MM.1S (cell line): ENCODE measurements at regions not wholly inside any gene's neighbourhood (a gene's known extent, or its start where the extent isn't known, plus 50 kb on each side); places are given as distances from the start of the nearest gene placed in this dataset.

Experiments
- DNase-seq: peaks from one replicate; pipeline ENCODE4 v3.0.0-alpha.2; 2015
- H2AFZ ChIP-seq: fragments of 300-600 bp; sonication (generic); 2 replicates; pipeline ENCODE4 v1.6.0; 2016; ENCODE audit warnings: antibody characterized with exemption, low read length
- H3F3A ChIP-seq: fragments of 300-600 bp; sonication (generic); 2 replicates; pipeline ENCODE4 v1.6.1; 2016; ENCODE audit warnings: mild to moderate bottlenecking, antibody characterized with exemption, low read length, moderate library complexity, mixed read lengths; ENCODE audit not compliant: insufficient read depth
- H3K27ac ChIP-seq: fragments of 300-600 bp; sonication (generic); 2 replicates; pipeline ENCODE4 v1.5.1; 2016; ENCODE audit warnings: mild to moderate bottlenecking, low read length
- H3K27me3 ChIP-seq: fragments of 300-600 bp; sonication (generic); replicated peaks from 2 replicates; pipeline ENCODE4 v1.6.0; 2016; ENCODE audit warnings: low read length; ENCODE audit not compliant: insufficient read depth
- H3K36me3 ChIP-seq: fragments of 300-600 bp; sonication (generic); replicated peaks from 2 replicates; pipeline ENCODE4 v1.6.1; 2016; ENCODE audit warnings: mild to moderate bottlenecking, low read length, mixed read lengths; ENCODE audit not compliant: insufficient read depth
- H3K4me1 ChIP-seq: fragments of 300-600 bp; sonication (generic); 2 replicates; pipeline ENCODE4 v1.6.1; 2016; ENCODE audit warnings: low read length, mixed read lengths
- H3K4me2 ChIP-seq: fragments of 300-600 bp; sonication (generic); 2 replicates; pipeline ENCODE4 v1.6.0; 2016; ENCODE audit warnings: low read depth, low read length
- H3K4me3 ChIP-seq: fragments of 300-600 bp; sonication (generic); 2 replicates; pipeline ENCODE4 v1.5.1; 2016; ENCODE audit warnings: low read length, mixed read lengths
- H3K79me2 ChIP-seq: fragments of 300-600 bp; sonication (generic); 2 replicates; pipeline ENCODE4 v1.6.1; 2016; ENCODE audit warnings: mixed run types, low read length, mixed read lengths
- H3K9ac ChIP-seq: fragments of 300-600 bp; sonication (generic); 2 replicates; pipeline ENCODE4 v1.6.1; 2016; ENCODE audit warnings: low read length, mixed read lengths
- H3K9me2 ChIP-seq: fragments of 300-600 bp; sonication (generic); replicated peaks from 2 replicates; pipeline ENCODE4 v1.6.1; 2016; ENCODE audit warnings: mild to moderate bottlenecking, low read length, mixed read lengths; ENCODE audit not compliant: insufficient read depth
- H3K9me3 ChIP-seq: fragments of 300-600 bp; sonication (generic); replicated peaks from 2 replicates; pipeline ENCODE4 v1.6.1; 2016; ENCODE audit warnings: mild to moderate bottlenecking, low read length, mixed read lengths; ENCODE audit not compliant: insufficient read depth
- H4K20me1 ChIP-seq: fragments of 300-600 bp; sonication (generic); 2 replicates; pipeline ENCODE4 v1.6.1; 2016; ENCODE audit warnings: mild to moderate bottlenecking, low read length, moderate library complexity, mixed read lengths; ENCODE audit not compliant: insufficient read depth
- EZH2 ChIP-seq: fragments of 300-600 bp; sonication (generic); optimal IDR thresholded peaks from 2 replicates; pipeline ENCODE3; 2017; ENCODE audit warnings: low read depth, mild to moderate bottlenecking, antibody characterized with exemption, low read length, mixed read lengths
- EZH2phosphoT487 ChIP-seq: fragments of 300-600 bp; sonication (generic); IDR thresholded peaks from 2 replicates; pipeline ENCODE4 v1.6.1; 2018; ENCODE audit warnings: antibody characterized with exemption, low read length
- TF ChIP-seq, protein P1 (sequence below): fragments of 300-600 bp; sonication (generic); IDR thresholded peaks from 2 replicates; pipeline ENCODE4 v1.5.1; 2016; ENCODE audit warnings: antibody characterized with exemption, low read length, mixed read lengths

- Histone ChIP-seq H4K20me1 (no peaks in the 10 kb centered on the region), H3K4me1 (no peaks in the 10 kb centered on the region), H3K9ac (no peak overlapping the region), H3K36me3 (no peaks in the 10 kb centered on the region), H3F3A (no peaks in the 10 kb centered on the region), H3K27ac (no peak overlapping the region), H3K79me2 (no peaks in the 10 kb centered on the region), H3K9me2 (no peaks in the 10 kb centered on the region), H3K4me2 (no peak overlapping the region), H3K9me3 (no peaks in the 10 kb centered on the region), H3K4me3 (no peak overlapping the region), H2AFZ (no peak overlapping the region), H3K27me3 (no peaks in the 10 kb centered on the region)
- TF ChIP-seq, protein P1, sequence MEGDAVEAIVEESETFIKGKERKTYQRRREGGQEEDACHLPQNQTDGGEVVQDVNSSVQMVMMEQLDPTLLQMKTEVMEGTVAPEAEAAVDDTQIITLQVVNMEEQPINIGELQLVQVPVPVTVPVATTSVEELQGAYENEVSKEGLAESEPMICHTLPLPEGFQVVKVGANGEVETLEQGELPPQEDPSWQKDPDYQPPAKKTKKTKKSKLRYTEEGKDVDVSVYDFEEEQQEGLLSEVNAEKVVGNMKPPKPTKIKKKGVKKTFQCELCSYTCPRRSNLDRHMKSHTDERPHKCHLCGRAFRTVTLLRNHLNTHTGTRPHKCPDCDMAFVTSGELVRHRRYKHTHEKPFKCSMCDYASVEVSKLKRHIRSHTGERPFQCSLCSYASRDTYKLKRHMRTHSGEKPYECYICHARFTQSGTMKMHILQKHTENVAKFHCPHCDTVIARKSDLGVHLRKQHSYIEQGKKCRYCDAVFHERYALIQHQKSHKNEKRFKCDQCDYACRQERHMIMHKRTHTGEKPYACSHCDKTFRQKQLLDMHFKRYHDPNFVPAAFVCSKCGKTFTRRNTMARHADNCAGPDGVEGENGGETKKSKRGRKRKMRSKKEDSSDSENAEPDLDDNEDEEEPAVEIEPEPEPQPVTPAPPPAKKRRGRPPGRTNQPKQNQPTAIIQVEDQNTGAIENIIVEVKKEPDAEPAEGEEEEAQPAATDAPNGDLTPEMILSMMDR, result no peak
- TF ChIP-seq EZH2phosphoT487, result no peak
- TF ChIP-seq EZH2, result no peak
- DNase-seq, result no peak
These were observed 54.4 kb upstream of the PPP2R3A start for GRCh38 chr3:135911110-135911509.

DNA sequence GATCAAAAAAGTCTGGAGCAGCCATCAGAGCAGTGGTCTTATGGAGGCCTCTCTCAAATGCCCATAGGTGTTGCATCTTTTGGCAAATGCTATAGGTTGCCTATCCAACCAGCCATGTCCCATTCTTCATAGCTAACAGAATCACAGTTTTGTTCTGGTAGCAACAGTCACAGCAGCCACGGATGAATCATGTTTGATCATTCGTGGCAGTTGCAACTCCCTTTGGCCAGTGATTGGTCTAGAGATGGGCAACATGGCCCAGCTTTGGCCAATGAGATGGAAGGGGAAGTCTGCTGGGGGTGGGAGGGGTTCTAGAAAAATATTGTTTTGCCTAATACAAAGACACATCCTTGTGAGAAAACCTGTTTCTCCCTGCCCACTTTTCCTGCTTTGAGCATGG lies 50.3 kb upstream of the PPP2R3A start:
- H3K4me1 ChIP-seq, result no peaks in the 10 kb centered on the region
- H3K4me3 ChIP-seq, result no peak overlapping the region
- no peak overlapping the region for H2AFZ ChIP-seq
- H3K27ac ChIP-seq, result no peak overlapping the region
- DNase-seq, result no peak
- no peaks in the 10 kb centered on the region for H3K9me2 ChIP-seq
- TF ChIP-seq EZH2 (no peak), EZH2phosphoT487 (no peak)
- TF ChIP-seq, protein P1, result no peak
- H3F3A ChIP-seq, result no peaks in the 10 kb centered on the region
- no peaks in the 10 kb centered on the region for H4K20me1 ChIP-seq
- no peaks in the 10 kb centered on the region for H3K9me3 ChIP-seq
- H3K27me3 ChIP-seq, result no peaks in the 10 kb centered on the region
- H3K36me3 ChIP-seq, result no peaks in the 10 kb centered on the region
- H3K9ac ChIP-seq, result no peak overlapping the region
- no peaks in the 10 kb centered on the region for H3K79me2 ChIP-seq
- H3K4me2 ChIP-seq, result no peak overlapping the region
